AG08395 (cell line): ENCODE measurements at regions not wholly inside any gene's neighbourhood (a gene's known extent, or its start where the extent isn't known, plus 50 kb on each side); places are given as distances from the start of the nearest gene placed in this dataset.

Experiments
- DNase-seq: peaks from one replicate; pipeline ENCODE4 v3.0.0; 2012; ENCODE audit warnings: mixed read lengths, low spot score

- no peak for DNase-seq
These were observed 236.9 kb upstream of the SASH1 start for GRCh38 chr6:148105695-148106094.

GRCh38 chr6:148107911-148108310 is 234.7 kb upstream of the SASH1 start:
- DNase-seq, result no peak

- DNase-seq, result no peak
These were observed 232.9 kb upstream of the SASH1 start for GRCh38 chr6:148109732-148110131.

- DNase-seq, result no peak
These were observed 231.7 kb upstream of the SASH1 start for GRCh38 chr6:148110925-148111324.

GRCh38 chr6:148112851-148113319 is 229.8 kb upstream of the SASH1 start:
- no peak for DNase-seq

- no peak for DNase-seq
These were observed 226.6 kb upstream of the SASH1 start for GRCh38 chr6:148116001-148116400.

- no peak for DNase-seq
These were observed 224.4 kb upstream of the SASH1 start for GRCh38 chr6:148118244-148118643.

GRCh38 chr6:148128014-148128730 is 214.5 kb upstream of the SASH1 start:
- DNase-seq, result no peak

- no peak for DNase-seq
These were observed 208.0 kb upstream of the SASH1 start for GRCh38 chr6:148134592-148134991.

GRCh38 chr6:148136586-148136985 is 206.1 kb upstream of the SASH1 start:
- DNase-seq, result no peak

- DNase-seq, result no peak
These were observed 205.0 kb upstream of the SASH1 start for GRCh38 chr6:148137652-148138051.

GRCh38 chr6:148138573-148138972 is 204.1 kb upstream of the SASH1 start:
- DNase-seq, result no peak

- no peak for DNase-seq
These were observed 201.7 kb upstream of the SASH1 start for GRCh38 chr6:148140772-148141557.

GRCh38 chr6:148142821-148143220 is 199.8 kb upstream of the SASH1 start:
- no peak for DNase-seq

GRCh38 chr6:148143771-148144170 is 198.9 kb upstream of the SASH1 start:
- no peak for DNase-seq

- peak; percentile 79 for DNase-seq
These were observed 197.6 kb upstream of the SASH1 start for GRCh38 chr6:148144917-148145521.

GRCh38 chr6:148146717-148147462 is 195.7 kb upstream of the SASH1 start:
- DNase-seq, result no peak

GRCh38 chr6:148147463-148147830 is 195.2 kb upstream of the SASH1 start:
- DNase-seq, result no peak

- DNase-seq, result no peak
These were observed 190.6 kb upstream of the SASH1 start for GRCh38 chr6:148151896-148152643.

- DNase-seq, result no peak
These were observed 188.0 kb upstream of the SASH1 start for GRCh38 chr6:148154668-148155067.

GRCh38 chr6:148155293-148155692 is 187.3 kb upstream of the SASH1 start:
- no peak for DNase-seq

GRCh38 chr6:148157841-148158240 is 184.8 kb upstream of the SASH1 start:
- no peak for DNase-seq
